GM20000 (cell line): ENCODE measurements at regions not wholly inside any gene's neighbourhood (a gene's known extent, or its start where the extent isn't known, plus 50 kb on each side); places are given as distances from the start of the nearest gene placed in this dataset.

Source experiments
- DNase-seq: peaks from one replicate; pipeline ENCODE4 v3.0.0; 2012; ENCODE audit warnings: low spot score
- TF ChIP-seq, protein P1 (sequence below): IDR thresholded peaks from 2 replicates; pipeline ENCODE4 v1.5.1; 2012; ENCODE audit warnings: mild to moderate bottlenecking, control low read depth; ENCODE audit errors: extremely low read depth, missing control alignments

DNA sequence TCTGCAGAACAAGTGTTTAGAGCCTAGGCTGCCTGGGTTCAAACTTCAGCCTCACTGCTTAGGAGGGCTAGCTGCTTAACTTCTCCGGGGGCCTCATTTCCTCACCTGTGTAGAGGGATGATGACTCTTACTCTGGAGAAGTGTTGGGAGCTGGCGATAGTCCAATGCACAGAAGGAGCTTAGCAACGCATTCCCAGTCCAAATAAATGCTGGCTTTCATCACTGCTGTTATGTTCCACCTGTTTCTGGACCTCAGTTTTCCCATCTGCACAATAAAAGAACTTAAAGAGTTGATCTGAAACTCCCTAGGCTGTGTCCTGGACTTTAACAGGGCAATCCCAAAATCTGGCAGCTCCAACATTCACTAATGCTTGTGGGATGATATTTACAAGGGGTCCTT is 337.8 kb downstream of the MIAT start:
- TF ChIP-seq, protein P1, sequence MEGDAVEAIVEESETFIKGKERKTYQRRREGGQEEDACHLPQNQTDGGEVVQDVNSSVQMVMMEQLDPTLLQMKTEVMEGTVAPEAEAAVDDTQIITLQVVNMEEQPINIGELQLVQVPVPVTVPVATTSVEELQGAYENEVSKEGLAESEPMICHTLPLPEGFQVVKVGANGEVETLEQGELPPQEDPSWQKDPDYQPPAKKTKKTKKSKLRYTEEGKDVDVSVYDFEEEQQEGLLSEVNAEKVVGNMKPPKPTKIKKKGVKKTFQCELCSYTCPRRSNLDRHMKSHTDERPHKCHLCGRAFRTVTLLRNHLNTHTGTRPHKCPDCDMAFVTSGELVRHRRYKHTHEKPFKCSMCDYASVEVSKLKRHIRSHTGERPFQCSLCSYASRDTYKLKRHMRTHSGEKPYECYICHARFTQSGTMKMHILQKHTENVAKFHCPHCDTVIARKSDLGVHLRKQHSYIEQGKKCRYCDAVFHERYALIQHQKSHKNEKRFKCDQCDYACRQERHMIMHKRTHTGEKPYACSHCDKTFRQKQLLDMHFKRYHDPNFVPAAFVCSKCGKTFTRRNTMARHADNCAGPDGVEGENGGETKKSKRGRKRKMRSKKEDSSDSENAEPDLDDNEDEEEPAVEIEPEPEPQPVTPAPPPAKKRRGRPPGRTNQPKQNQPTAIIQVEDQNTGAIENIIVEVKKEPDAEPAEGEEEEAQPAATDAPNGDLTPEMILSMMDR, result no peak
- DNase-seq, result no peak

DNA sequence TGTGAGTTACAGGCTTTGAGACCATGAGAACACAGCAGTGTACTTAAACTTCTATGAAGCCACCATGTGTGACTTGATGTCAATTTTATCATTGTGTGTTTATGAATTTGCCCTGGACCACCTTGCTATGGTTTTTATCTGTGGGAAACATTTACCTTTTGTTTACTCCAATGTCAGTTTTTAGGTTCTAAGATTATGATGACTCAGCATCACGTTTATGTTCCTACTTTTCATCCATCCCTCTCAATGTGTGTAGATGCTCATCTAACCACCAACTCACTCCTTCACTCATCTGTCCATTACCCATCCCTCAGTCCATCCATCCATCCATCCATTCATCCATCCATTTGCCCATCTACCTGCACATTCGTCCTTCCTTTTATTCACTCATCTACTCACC is 338.8 kb downstream of the MIAT start:
- DNase-seq, result no peak
- TF ChIP-seq, protein P1, result no peak

DNA sequence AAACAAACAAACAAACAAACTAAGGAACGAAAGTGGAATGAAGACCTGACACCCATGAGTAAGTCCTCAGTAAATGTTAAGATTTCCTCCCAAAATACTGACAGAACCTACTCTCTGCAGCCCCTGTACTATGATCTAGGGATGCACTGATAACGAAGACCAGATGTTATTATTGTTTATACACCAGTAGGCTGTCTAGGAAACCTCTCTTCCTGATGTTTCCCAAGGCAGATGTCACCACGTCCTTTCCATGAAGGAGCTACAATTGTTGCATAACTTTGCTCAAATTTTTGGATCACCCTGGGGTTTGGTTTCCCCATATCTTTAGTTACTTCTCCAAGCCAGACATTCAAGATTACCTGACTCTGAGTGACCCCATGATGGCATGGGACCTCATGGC is 340.7 kb downstream of the MIAT start:
- TF ChIP-seq, protein P1, result no peak
- DNase-seq, result no peak

DNA sequence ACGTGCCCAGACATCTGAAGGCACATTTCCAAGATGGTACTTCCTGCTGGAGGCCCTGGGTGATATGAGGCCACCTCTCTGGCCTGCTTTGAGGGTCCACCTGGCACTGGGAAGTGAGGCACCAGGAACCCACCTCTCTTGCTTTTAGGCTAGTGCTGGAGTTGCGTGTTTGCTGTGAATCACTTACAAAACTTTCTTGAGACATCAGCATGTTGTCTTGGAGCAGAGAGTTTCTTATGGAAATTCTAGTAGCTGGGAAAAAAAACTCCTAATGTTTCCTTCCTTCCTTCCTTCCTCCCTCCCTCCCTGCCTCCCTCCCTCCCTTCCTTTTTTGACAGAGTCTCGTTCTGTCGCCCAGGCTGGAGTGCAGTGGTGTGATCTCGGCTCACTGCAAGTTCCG is 341.3 kb downstream of the MIAT start:
- no peak for DNase-seq
- TF ChIP-seq, protein P1, result no peak

DNA sequence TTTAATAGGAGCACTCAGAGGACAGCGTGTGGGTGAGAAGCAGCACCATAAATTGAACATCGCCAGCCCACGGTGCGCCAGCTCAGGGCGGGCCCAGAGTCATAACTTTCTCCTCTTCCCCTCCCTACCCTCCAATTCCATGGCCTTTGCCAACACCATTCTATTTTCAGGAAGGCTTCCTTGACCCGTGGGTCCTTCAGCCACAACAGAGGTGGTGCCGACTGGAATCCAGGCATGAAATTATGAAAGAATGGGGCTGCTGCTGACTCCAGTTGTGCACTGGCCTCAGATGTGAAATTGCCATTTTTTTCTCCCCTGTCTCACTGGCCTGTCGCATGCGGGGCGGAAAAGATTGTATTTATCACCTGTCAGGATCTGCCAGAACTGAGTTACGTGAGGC is 345.9 kb downstream of the MIAT start:
- TF ChIP-seq, protein P1, result no peak
- no peak for DNase-seq

DNA sequence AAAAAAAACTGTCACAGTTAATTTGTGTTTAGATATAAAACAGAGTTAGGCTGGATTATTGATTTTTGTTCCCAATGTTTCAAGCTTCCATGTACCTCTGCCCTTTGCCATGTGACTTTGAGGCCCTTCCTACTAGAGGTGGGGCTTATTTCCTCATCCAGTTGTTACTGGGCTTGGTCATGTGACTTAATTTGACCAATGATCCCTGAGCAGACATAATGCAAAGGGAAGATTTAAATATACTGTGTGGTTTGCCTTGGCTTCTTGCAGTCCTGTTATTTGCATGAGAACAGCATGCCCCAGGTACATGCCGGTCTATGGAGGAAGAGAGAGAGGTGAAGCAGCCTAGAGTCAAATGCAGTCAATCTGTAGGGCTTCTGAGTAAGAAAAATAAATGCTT is 347.0 kb downstream of the MIAT start:
- no peak for DNase-seq
- TF ChIP-seq, protein P1, result no peak

DNA sequence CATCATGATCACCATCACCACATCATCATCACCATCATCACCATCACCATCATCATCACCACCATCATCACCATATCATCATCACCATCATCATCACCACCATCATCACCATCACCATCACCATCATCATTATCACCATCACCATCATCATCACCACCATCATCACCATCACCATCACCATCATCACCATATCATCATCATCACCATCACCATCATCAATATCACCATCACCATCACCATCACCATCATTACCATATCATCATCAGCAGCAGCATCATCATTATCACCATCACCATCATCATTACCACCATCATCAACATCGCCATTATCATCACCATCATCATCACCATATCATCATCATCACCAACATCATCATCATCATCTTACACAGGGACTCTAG is 351.1 kb downstream of the MIAT start:
- TF ChIP-seq, protein P1, result no peak

DNA sequence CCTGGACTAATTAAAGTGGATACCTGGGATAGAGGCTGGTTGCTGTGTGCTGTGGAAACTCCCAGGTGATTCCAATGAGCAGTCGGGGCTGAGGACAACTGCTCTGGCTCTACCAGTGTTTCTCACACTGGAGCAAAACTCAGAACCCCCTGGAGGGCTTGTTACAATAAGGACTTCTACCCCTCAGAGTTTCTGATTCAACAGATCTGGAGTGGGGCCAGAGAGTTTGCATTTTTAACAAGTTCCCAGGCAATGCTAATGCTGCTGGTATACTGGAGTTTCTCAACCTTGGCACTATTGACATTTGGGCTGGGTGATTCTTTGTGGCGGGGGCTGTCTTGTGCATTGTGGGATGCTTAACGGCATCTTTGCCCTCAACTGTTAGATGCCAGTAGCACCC is 353.7 kb downstream of the MIAT start:
- DNase-seq, result no peak
- TF ChIP-seq, protein P1, result no peak

More for the DNA sequence above, 351.1 kb downstream of the MIAT start:
- DNase-seq, result no peak
